ENCODE measurements at regions not wholly inside any gene's neighbourhood (a gene's known extent, or its start where the extent isn't known, plus 50 kb on each side); places are given as distances from the start of the nearest gene placed in this dataset.

DNA sequence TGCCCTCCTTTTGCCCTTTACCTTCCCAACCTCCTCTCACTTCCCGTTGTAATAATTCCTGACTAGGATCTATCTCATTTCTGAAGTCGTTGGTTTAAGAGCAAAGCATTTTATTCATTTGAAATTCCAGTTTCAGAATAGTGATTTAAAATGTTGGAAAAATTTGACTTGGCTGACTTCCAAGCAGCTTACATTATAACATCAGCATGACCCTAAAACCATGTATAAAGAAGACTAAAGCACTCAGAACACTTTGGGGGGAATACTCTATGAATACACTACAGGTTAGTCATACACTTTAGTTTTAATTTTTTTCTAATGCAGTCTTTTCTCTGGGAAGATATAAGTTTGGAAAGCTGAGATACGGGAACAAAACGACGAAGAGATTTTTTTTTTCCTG is 161.1 kb downstream of the BTG1 start:
- no peak for TF ChIP-seq POLR2AphosphoS5 (IDR thresholded peaks at IDR 0.05; ENCODE audit: low read depth, low read length)
- TF ChIP-seq, protein P1, sequence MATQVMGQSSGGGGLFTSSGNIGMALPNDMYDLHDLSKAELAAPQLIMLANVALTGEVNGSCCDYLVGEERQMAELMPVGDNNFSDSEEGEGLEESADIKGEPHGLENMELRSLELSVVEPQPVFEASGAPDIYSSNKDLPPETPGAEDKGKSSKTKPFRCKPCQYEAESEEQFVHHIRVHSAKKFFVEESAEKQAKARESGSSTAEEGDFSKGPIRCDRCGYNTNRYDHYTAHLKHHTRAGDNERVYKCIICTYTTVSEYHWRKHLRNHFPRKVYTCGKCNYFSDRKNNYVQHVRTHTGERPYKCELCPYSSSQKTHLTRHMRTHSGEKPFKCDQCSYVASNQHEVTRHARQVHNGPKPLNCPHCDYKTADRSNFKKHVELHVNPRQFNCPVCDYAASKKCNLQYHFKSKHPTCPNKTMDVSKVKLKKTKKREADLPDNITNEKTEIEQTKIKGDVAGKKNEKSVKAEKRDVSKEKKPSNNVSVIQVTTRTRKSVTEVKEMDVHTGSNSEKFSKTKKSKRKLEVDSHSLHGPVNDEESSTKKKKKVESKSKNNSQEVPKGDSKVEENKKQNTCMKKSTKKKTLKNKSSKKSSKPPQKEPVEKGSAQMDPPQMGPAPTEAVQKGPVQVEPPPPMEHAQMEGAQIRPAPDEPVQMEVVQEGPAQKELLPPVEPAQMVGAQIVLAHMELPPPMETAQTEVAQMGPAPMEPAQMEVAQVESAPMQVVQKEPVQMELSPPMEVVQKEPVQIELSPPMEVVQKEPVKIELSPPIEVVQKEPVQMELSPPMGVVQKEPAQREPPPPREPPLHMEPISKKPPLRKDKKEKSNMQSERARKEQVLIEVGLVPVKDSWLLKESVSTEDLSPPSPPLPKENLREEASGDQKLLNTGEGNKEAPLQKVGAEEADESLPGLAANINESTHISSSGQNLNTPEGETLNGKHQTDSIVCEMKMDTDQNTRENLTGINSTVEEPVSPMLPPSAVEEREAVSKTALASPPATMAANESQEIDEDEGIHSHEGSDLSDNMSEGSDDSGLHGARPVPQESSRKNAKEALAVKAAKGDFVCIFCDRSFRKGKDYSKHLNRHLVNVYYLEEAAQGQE (IDR thresholded peaks at IDR 0.05; ENCODE audit: insufficient read depth in 1 of 2, low read depth in 2 of 2, low read length in 1 of 2) = no peak
